Heart right ventricle (tissue), 16 donors: ENCODE measurements at regions not wholly inside any gene's neighbourhood (a gene's known extent, or its start where the extent isn't known, plus 50 kb on each side); places are given as distances from the start of the nearest gene placed in this dataset.

Experiments
- ATAC-seq, 8 donors: fragments of 200-7000 bp; cut with Tn5 transposase; one replicate each; pipeline ENCODE4 v1.9.1; 2020; ENCODE audit warnings: mild to moderate bottlenecking in 8 of 8, moderate library complexity in 8 of 8, moderate number of reproducible peaks in 1 of 8
- DNase-seq, 2 donors: peaks; one replicate each; pipeline ENCODE4 v3.0.0-alpha.2; 2020
- H3K27ac ChIP-seq, 10 donors: fragments of 200-600 bp; sonication (generic) in 2 of 10; one replicate each; pipeline versions ENCODE4 v1.5.0 to v1.8.0; 2020 to 2022; ENCODE audit warnings: mild to moderate bottlenecking in 3 of 10
- H3K27me3 ChIP-seq, 7 donors: fragments of 200-600 bp; one replicate each; pipeline ENCODE4 v1.8.0; 2021 to 2022; ENCODE audit warnings: mild to moderate bottlenecking in 2 of 7
- H3K36me3 ChIP-seq, 9 donors: fragments of 200-600 bp; sonication (generic) in 1 of 9; one replicate each; pipeline versions ENCODE4 v1.5.0 to v1.8.0; 2020 to 2022; ENCODE audit warnings: mild to moderate bottlenecking in 2 of 9
- H3K4me1 ChIP-seq, 9 donors: fragments of 200-600 bp; sonication (generic) in 1 of 9; one replicate each; pipeline versions ENCODE4 v1.5.0 to v1.8.0; 2020 to 2022; ENCODE audit warnings: mild to moderate bottlenecking in 4 of 9
- H3K4me3 ChIP-seq, 10 donors: fragments of 200-600 bp; sonication (generic) in 2 of 10; one replicate each; pipeline versions ENCODE4 v1.5.0 to v1.8.0; 2020 to 2022; ENCODE audit warnings: mild to moderate bottlenecking in 7 of 10, moderate library complexity in 2 of 10
- H3K9me3 ChIP-seq, 11 donors: fragments of 200-600 bp in 10 of 11; sonication (generic) in 2 of 11; one replicate each; pipeline versions ENCODE4 v1.5.0 to v1.8.0; 2013 to 2022; ENCODE audit warnings: mild to moderate bottlenecking in 2 of 11, control low read depth in 1 of 11, moderate library complexity in 1 of 11
- WGBS, 2 donors: extraction: QIAGEN DNeasy Blood & Tissue Kit; methylation state at CpG; one replicate each; pipeline ENCODE4 v1.1.7; 2013; ENCODE audit warnings: inconsistent platforms in 1 of 2; 5-methylcytosine and 5-hydroxymethylcytosine counted together
- intact Hi-C, 10 donors: fragments of 100-400 bp; cut with DNase I; formaldehyde crosslinking; loops; one replicate each; pipeline versions ENCODE4 v1.11.1 to v1.14.2; 2022
- TF ChIP-seq, protein P1 (sequence below), 9 donors: fragments of 200-600 bp; sonication (generic) in 2 of 9; IDR thresholded peaks; one replicate each; pipeline versions ENCODE4 v1.5.0 to v1.8.0; 2021 to 2022; ENCODE audit warnings: antibody characterized with exemption in 9 of 9, mild to moderate bottlenecking in 5 of 9, moderate library complexity in 1 of 9
- donor health status: Arrhythmogenic right ventricular cardiomyopathy.
- donor health status: ischemic (EF 13 %, LVEDD 7.1; RV severe dilation, severe dysfunction).
- donor health status: healthy with polysubstance abuse.
- donor health status: DM: no; HTN: yes; CAD: no.
- donor health status: DM: no; HTN: no; CAD: no.
- donor health status: ischemic (EF 25% LVEDD 6.9; RV normal size, moderate dysfunction).
- donor health status: ischemic (EF 25% LVEDD 5.7; RV mildly dilated, moderate dysfunction).
- donor health status: healthy.
- donor health status: DM: yes; HTN: yes; CAD: no.
- donor health status: Ischemic cardiomyopathy.
- donor health status: ischemic (EF 35%, LVEDD 5.7; RV mildly dilated, moderate dysfunction).
- donor health status: nonischemic (EF 11% LVEDD 7.7; RV severe dilation, severe dysfunction).
- donor health status: DM: yes; HTN: yes; CAD: no.
- donor health status: PGD.
- donor health status: ischemic (EF 29% LVEDD 5.4; RV normal size, mild dysfunction).
- donor health status: nonischemic (EF 23%, LVEDD 6.1; RV moderate dilation, normal function).

DNA sequence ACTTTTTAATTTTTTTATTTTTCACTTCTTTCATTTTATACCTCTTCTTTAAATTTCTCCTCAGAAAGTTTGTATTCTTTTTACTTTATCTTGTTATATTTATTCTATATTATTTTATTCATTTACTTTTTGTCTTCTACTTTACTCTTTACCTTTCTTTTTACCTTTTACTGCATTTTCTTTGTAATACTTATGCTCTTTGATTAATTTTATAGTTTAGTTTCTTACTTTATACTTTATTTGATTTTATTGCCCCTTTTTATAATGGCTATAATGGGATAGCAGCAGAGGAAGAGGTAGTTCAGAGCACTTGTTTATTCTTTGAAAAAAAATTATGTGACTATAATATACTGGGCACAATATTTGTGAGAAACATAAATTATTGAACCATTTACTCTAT lies 542.6 kb upstream of the SPRY2 start:
- DNase-seq (no peak), ATAC-seq (no peak)
- Histone ChIP-seq H3K4me1 (peaks cover 0 to 8% (median 0%) of the 10 kb centered on the region in 9 donors), H3K27ac (no peak overlapping the region), H3K27me3 (no peaks in the 10 kb centered on the region), H3K4me3 (no peak overlapping the region), H3K36me3 (no peaks in the 10 kb centered on the region), H3K9me3 (no peaks in the 10 kb centered on the region)
- intact Hi-C loops = loop anchor here in 1 of 10 donors (5.0 kb wide), 1 partner anchor 41 kb away; no protein-coding TSS in a partner anchor
- TF ChIP-seq, protein P1, sequence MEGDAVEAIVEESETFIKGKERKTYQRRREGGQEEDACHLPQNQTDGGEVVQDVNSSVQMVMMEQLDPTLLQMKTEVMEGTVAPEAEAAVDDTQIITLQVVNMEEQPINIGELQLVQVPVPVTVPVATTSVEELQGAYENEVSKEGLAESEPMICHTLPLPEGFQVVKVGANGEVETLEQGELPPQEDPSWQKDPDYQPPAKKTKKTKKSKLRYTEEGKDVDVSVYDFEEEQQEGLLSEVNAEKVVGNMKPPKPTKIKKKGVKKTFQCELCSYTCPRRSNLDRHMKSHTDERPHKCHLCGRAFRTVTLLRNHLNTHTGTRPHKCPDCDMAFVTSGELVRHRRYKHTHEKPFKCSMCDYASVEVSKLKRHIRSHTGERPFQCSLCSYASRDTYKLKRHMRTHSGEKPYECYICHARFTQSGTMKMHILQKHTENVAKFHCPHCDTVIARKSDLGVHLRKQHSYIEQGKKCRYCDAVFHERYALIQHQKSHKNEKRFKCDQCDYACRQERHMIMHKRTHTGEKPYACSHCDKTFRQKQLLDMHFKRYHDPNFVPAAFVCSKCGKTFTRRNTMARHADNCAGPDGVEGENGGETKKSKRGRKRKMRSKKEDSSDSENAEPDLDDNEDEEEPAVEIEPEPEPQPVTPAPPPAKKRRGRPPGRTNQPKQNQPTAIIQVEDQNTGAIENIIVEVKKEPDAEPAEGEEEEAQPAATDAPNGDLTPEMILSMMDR (IDR thresholded peaks at IDR 0.05) = no peak

DNA sequence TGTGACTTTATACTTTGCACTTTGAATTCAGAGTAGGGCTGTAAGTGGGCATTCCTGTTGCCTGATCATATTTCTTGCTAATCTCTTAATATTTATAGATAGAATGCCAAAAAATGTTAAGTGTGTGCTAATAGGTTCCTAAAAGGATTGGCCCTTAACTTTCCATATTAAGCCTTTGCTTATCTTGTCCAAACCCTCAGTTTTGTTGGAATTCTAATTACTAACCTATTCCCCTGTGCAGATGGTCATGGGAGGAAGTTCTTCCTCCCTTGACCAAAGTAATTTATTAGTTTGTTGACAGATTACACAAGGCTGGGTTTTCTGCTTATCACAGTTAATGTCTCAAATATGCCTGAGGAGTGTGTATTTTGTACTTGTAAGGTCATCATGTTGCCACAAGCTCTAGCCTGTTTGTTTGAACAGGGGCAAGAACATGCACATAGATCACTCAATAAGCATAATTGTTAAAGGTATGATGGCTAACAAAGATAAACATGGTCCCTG lies 541.1 kb upstream of the SPRY2 start:
- H3K4me1 ChIP-seq = peaks cover 0 to 4% (median 0%) of the 10 kb centered on the region in 9 donors
- no peak for DNase-seq
- H3K4me3 ChIP-seq = no peak overlapping the region
- peak overlapping the region in 1 of 10 donors; percentile 44 for H3K27ac ChIP-seq
- peak in 4 of 8 donors; percentile 24 to 65 (median 34) for ATAC-seq
- no peaks in the 10 kb centered on the region for H3K27me3 ChIP-seq
- no peaks in the 10 kb centered on the region for H3K36me3 ChIP-seq
- intact Hi-C loops = loop anchor here in 1 of 10 donors (5.0 kb wide), 1 partner anchor 40 kb away; no protein-coding TSS in a partner anchor
- TF ChIP-seq, protein P1 (IDR thresholded peaks at IDR 0.05) = no peak
- H3K9me3 ChIP-seq = no peaks in the 10 kb centered on the region

DNA sequence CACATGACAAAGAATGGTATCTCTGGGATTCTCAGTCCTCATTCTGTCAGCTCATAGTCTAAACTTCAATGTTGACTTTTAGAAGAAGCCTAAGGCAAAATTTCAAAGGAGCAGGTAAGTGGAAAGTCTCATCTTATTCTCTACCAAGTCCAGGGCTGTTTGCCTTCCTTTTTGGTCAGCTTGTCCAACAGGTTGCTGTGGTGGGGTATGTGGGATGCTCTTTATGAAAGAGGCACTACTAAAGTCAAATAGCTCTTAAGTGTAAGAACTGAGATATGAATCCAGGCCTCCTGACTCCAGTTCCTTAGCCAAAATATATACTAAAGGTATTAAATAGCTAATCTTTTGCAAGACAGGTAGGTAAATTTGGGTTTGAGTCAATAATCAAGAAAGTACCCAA lies 540.6 kb upstream of the SPRY2 start:
- intact Hi-C loops = loop anchor here in 1 of 10 donors (5.0 kb wide), 1 partner anchor 39 kb away; no protein-coding TSS in a partner anchor
- Histone ChIP-seq H3K27ac (peak overlapping the region in 1 of 10 donors; percentile 44), H3K27me3 (no peaks in the 10 kb centered on the region), H3K36me3 (no peaks in the 10 kb centered on the region), H3K4me3 (no peak overlapping the region), H3K4me1 (peaks cover 0 to 4% (median 0%) of the 10 kb centered on the region in 9 donors), H3K9me3 (no peaks in the 10 kb centered on the region)
- TF ChIP-seq, protein P1 (IDR thresholded peaks at IDR 0.05) = no peak
- no peak for DNase-seq
- ATAC-seq = no peak

DNA sequence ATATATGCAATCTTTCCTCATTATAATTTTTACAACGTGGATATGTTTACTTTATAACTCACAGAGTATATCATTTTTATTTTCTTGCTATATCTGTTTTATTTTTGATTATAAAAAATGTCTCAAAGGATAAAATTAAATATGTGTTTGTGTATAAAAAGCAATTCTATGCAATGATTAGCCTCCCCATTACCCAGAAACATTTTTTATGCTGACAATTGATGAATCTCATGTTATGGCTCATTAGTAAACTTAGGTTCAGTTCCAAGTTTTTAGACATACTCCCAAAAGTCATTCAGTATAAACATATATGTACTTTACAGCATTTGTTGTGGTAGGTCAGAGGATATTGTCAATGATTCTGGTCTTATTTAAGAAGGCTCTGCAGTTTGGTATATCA lies 540.1 kb upstream of the SPRY2 start:
- H3K9me3 ChIP-seq = no peaks in the 10 kb centered on the region
- DNase-seq (no peak), ATAC-seq (no peak)
- H3K4me1 ChIP-seq = peaks cover 0 to 4% (median 0%) of the 10 kb centered on the region in 9 donors
- H3K27me3 ChIP-seq = no peaks in the 10 kb centered on the region
- WGBS, 2 donors = 67 to 70% methylated on average over 1 of the region's 1 CpG
- H3K4me3 ChIP-seq = no peak overlapping the region
- TF ChIP-seq, protein P1 (IDR thresholded peaks at IDR 0.05) = no peak
- intact Hi-C loops = loop anchor here in 1 of 10 donors (5.0 kb wide), 1 partner anchor 39 kb away; no protein-coding TSS in a partner anchor
- peak overlapping the region in 1 of 10 donors; percentile 44 for H3K27ac ChIP-seq
- no peaks in the 10 kb centered on the region for H3K36me3 ChIP-seq
